Kidney (tissue), 13 donors: ENCODE measurements at regions not wholly inside any gene's neighbourhood (a gene's known extent, or its start where the extent isn't known, plus 50 kb on each side); places are given as distances from the start of the nearest gene placed in this dataset.

Experiments
- DNase-seq, 5 donors: peaks; one replicate each; pipeline ENCODE4 v3.0.0-alpha.2; 2013 to 2020
- FAIRE-seq: peaks from 2 replicates; lab custom pipeline; 2012; peaks lifted over from hg19 to GRCh38; lab: Jason Lieb, UNC
- H3K27ac ChIP-seq, 2 donors: one replicate each; pipeline ENCODE4 v1.7.0; 2013; ENCODE audit warnings: low read depth in 2 of 2, low read length in 2 of 2, inconsistent platforms in 1 of 2
- H3K27me3 ChIP-seq: one replicate; pipeline ENCODE4 v1.7.1; 2013; ENCODE audit warnings: low read length, inconsistent platforms; ENCODE audit not compliant: control insufficient read depth, insufficient read depth
- H3K36me3 ChIP-seq, 3 donors: one replicate each; pipeline versions ENCODE4 v1.7.0 to v1.7.1; 2013; ENCODE audit warnings: low read length in 3 of 3, control low read depth in 1 of 3, inconsistent platforms in 1 of 3; ENCODE audit not compliant: insufficient read depth in 3 of 3, control insufficient read depth in 2 of 3
- H3K4me1 ChIP-seq, 3 donors: one replicate each; pipeline versions ENCODE4 v1.7.0 to v1.7.1; 2013; ENCODE audit warnings: low read length in 3 of 3, inconsistent platforms in 1 of 3, low read depth in 1 of 3; ENCODE audit not compliant: control insufficient read depth in 2 of 3, insufficient read depth in 2 of 3
- H3K4me3 ChIP-seq, 3 donors: one replicate each; pipeline versions ENCODE4 v1.7.0 to v1.8.1; 2013; ENCODE audit warnings: low read length in 3 of 3, control low read depth in 1 of 3, inconsistent platforms in 1 of 3
- H3K9ac ChIP-seq, 3 donors: one replicate each; pipeline versions ENCODE4 v1.7.0 to v1.7.1; 2013; ENCODE audit warnings: low read length in 3 of 3, control low read depth in 1 of 3, inconsistent platforms in 1 of 3
- H3K9me3 ChIP-seq, 3 donors: one replicate each; pipeline versions ENCODE4 v1.7.0 to v1.7.1; 2013; ENCODE audit warnings: low read length in 3 of 3, control low read depth in 1 of 3, inconsistent platforms in 1 of 3; ENCODE audit not compliant: control insufficient read depth in 2 of 3, insufficient read depth in 1 of 3
- CTCF ChIP-seq: IDR thresholded peaks from 3 replicates; pipeline ENCODE4 v1.5.1; 2012; ENCODE audit warnings: mild to moderate bottlenecking, moderate library complexity, borderline replicate concordance; ENCODE audit not compliant: insufficient read depth; ENCODE audit errors: extremely low read depth
- intact Hi-C: fragments of 100-400 bp; cut with DNase I; formaldehyde crosslinking; loops from one replicate; pipeline ENCODE4 v1.11.1; 2022
- donor health status: control.
- donor health status: control.
- donor health status: control.
- donor health status: control.
- donor health status: control.
- donor health status: DM: yes; HTN: yes; CAD: no.
- donor health status: Normal renal cell carcinoma (clear cell type).

GRCh38 chr7:26584987-26585665 is 279.3 kb downstream of the SKAP2 start:
- Histone ChIP-seq H3K9me3 (no peaks in the 10 kb centered on the region), H3K36me3 (no peaks in the 10 kb centered on the region), H3K27me3 (no peaks in the 10 kb centered on the region), H3K27ac (no peak overlapping the region), H3K4me1 (peaks cover 0 to 4% (median 0%) of the 10 kb centered on the region in 3 donors), H3K4me3 (no peak overlapping the region), H3K9ac (no peak overlapping the region)
- peak in 3 of 5 donors; percentile 25 to 71 (median 54) for DNase-seq
- intact Hi-C loops, result no loop called here
- TF ChIP-seq CTCF, result no peak
- no peak for FAIRE-seq

- no peaks in the 10 kb centered on the region for H3K27me3 ChIP-seq
- H3K4me3 ChIP-seq, result no peak overlapping the region
- H3K27ac ChIP-seq, result no peak overlapping the region
- intact Hi-C loops, result no loop called here
- FAIRE-seq, result no peak
- H3K9ac ChIP-seq, result no peak overlapping the region
- TF ChIP-seq CTCF, result no peak
- no peak for DNase-seq
- no peaks in the 10 kb centered on the region for H3K9me3 ChIP-seq
- peaks cover 0 to 4% (median 0%) of the 10 kb centered on the region in 3 donors for H3K4me1 ChIP-seq
- H3K36me3 ChIP-seq, result no peaks in the 10 kb centered on the region
Observed at GRCh38 chr7:26587536-26587935, 276.9 kb downstream of the SKAP2 start.

- no peaks in the 10 kb centered on the region for H3K9me3 ChIP-seq
- H3K36me3 ChIP-seq, result no peaks in the 10 kb centered on the region
- no peak for TF ChIP-seq CTCF
- peaks cover 0 to 4% (median 0%) of the 10 kb centered on the region in 3 donors for H3K4me1 ChIP-seq
- H3K27ac ChIP-seq, result no peak overlapping the region
- no peak overlapping the region for H3K4me3 ChIP-seq
- intact Hi-C loops, result no loop called here
- H3K9ac ChIP-seq, result no peak overlapping the region
- H3K27me3 ChIP-seq, result no peaks in the 10 kb centered on the region
- no peak for DNase-seq
- FAIRE-seq, result no peak
Observed at GRCh38 chr7:26588511-26588910, 275.9 kb downstream of the SKAP2 start.
